Caco-2 (cell line): ENCODE measurements at regions not wholly inside any gene's neighbourhood (a gene's known extent, or its start where the extent isn't known, plus 50 kb on each side); places are given as distances from the start of the nearest gene placed in this dataset.

ENCODE experiments used
- BruUV-seq: library from RNA; stranded (reverse); fragments of 400-500 nt; replicated peaks from 2 replicates; lab custom pipeline; 2021; lab: Mats Ljungman, UMichigan
- CTCF ChIA-PET: fragments of 300-600 bp; sonication (Branson Sonifier 250); formaldehyde crosslinking; loops from one replicate; lab custom pipeline; 2022; ENCODE audit warnings: antibody characterized with exemption; lab: Charles Lee
- POLR2A ChIA-PET: fragments of 300-600 bp; sonication (Branson Sonifier 250); formaldehyde crosslinking; loops from one replicate; lab custom pipeline; 2022; ENCODE audit warnings: antibody characterized with exemption; lab: Charles Lee
- DNase-seq, 2 experiments: peaks; one replicate each; pipeline versions ENCODE4 v3.0.0 to v3.0.0-alpha.2; 2020 to 2022
- H3K27me3 ChIP-seq: replicated peaks from 2 replicates; pipeline ENCODE4 v1.6.0; 2011; ENCODE audit warnings: low read length; ENCODE audit not compliant: control insufficient read depth, insufficient read depth
- H3K36me3 ChIP-seq: 2 replicates; pipeline ENCODE4 v1.5.1; 2011; ENCODE audit warnings: low read length; ENCODE audit not compliant: control insufficient read depth, insufficient read depth
- H3K4me1 ChIP-seq: fragments of 250-450 bp; sonication (Bioruptor Pico); 2 replicates; pipeline ENCODE4 v1.5.1; 2020; ENCODE audit warnings: mild to moderate bottlenecking
- H3K4me3 ChIP-seq: 2 replicates; pipeline ENCODE4 v1.5.1; 2011; ENCODE audit warnings: low read depth, mild to moderate bottlenecking, control low read depth, low read length
- H3K9me3 ChIP-seq: fragments of 250-450 bp; sonication (Bioruptor Pico); 2 replicates; pipeline ENCODE4 v1.5.1; 2020; ENCODE audit warnings: mild to moderate bottlenecking, moderate library complexity
- H3K27ac Mint-ChIP-seq: one replicate; pipeline ENCODE4 v1.8.0; 2022; ENCODE audit warnings: mixed read lengths; ENCODE audit not compliant: unreplicated experiment
- H3K27me3 Mint-ChIP-seq: one replicate; pipeline ENCODE4 v1.8.0; 2022; ENCODE audit warnings: mixed read lengths; ENCODE audit not compliant: insufficient read depth, unreplicated experiment
- H3K36me3 Mint-ChIP-seq: one replicate; pipeline ENCODE4 v1.8.0; 2022; ENCODE audit warnings: mild to moderate bottlenecking, mixed read lengths; ENCODE audit not compliant: insufficient read depth, unreplicated experiment
- H3K4me1 Mint-ChIP-seq: one replicate; pipeline ENCODE4 v1.8.0; 2022; ENCODE audit warnings: low read depth, mixed read lengths; ENCODE audit not compliant: unreplicated experiment
- H3K4me3 Mint-ChIP-seq: one replicate; pipeline ENCODE4 v1.8.0; 2022; ENCODE audit warnings: mild to moderate bottlenecking, moderate library complexity, mixed read lengths; ENCODE audit not compliant: unreplicated experiment
- H3K9me3 Mint-ChIP-seq: one replicate; pipeline ENCODE4 v1.8.0; 2022; ENCODE audit warnings: mixed read lengths; ENCODE audit not compliant: unreplicated experiment
- intact Hi-C: fragments of 100-400 bp; cut with micrococcal nuclease; formaldehyde crosslinking; loops from one replicate; pipeline ENCODE4 v1.10.0; 2022; ENCODE audit not compliant: unreplicated experiment
- TF ChIP-seq, protein P1 (sequence below), 2 experiments: fragments of 200-600 bp in 1 of 2; IDR thresholded peaks; 1 replicate in 1 of 2; 2 replicates in 1 of 2; pipeline versions ENCODE4 v1.5.1 to v1.8.0; 2011 to 2022; ENCODE audit warnings: antibody characterized with exemption in 1 of 2, control low read depth in 1 of 2, inconsistent platforms in 1 of 2, low read depth in 1 of 2, low read length in 1 of 2, mild to moderate bottlenecking in 1 of 2, moderate library complexity in 1 of 2; ENCODE audit not compliant: insufficient read depth in 1 of 2, severe bottlenecking in 1 of 2, unreplicated experiment in 1 of 2

DNA sequence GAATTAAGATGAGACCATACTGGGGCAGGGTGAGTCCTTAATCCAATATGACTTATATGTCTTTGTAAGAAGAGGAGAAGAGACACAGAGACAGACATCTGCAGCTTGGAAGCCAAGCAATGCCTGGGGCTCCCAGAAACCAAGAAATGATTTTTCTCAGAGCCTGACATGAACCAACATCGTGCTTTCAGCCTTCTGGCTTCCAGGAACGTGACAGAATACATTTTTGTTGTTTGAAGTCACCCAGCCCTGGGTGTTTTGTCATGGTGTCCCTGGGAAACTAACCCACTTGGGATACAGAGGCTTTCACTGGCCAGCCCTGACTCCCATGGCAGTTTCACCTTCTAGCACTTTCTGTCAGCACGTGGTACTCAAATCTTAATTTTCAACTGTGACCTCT, 95.3 kb upstream of the SLC10A2 start:
- Histone ChIP-seq H3K36me3 (no peaks in the 10 kb centered on the region), H3K27me3 (no peaks in the 10 kb centered on the region), H3K9me3 (no peaks in the 10 kb centered on the region), H3K4me1 (no peaks in the 10 kb centered on the region), H3K4me3 (no peak overlapping the region)
- TF ChIP-seq, protein P1, sequence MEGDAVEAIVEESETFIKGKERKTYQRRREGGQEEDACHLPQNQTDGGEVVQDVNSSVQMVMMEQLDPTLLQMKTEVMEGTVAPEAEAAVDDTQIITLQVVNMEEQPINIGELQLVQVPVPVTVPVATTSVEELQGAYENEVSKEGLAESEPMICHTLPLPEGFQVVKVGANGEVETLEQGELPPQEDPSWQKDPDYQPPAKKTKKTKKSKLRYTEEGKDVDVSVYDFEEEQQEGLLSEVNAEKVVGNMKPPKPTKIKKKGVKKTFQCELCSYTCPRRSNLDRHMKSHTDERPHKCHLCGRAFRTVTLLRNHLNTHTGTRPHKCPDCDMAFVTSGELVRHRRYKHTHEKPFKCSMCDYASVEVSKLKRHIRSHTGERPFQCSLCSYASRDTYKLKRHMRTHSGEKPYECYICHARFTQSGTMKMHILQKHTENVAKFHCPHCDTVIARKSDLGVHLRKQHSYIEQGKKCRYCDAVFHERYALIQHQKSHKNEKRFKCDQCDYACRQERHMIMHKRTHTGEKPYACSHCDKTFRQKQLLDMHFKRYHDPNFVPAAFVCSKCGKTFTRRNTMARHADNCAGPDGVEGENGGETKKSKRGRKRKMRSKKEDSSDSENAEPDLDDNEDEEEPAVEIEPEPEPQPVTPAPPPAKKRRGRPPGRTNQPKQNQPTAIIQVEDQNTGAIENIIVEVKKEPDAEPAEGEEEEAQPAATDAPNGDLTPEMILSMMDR (IDR thresholded peaks at IDR 0.05; ENCODE audit: insufficient read depth in 1 of 2, low read depth in 1 of 2, low read length in 1 of 2, severe bottlenecking in 1 of 2, unreplicated experiment in 1 of 2), result no peak
- H3K4me3 Mint-ChIP-seq, result no peak overlapping the region
- no TSS peak for BruUV-seq
- no peaks in the 10 kb centered on the region for H3K36me3 Mint-ChIP-seq
- H3K4me1 Mint-ChIP-seq, result no peaks in the 10 kb centered on the region
- intact Hi-C loops, result no loop called here
- ChIA-PET POLR2A (no interaction called here), CTCF (no interaction called here)
- H3K27me3 Mint-ChIP-seq, result peaks cover 3% of the 10 kb centered on the region
- no peak for DNase-seq
- no peaks in the 10 kb centered on the region for H3K9me3 Mint-ChIP-seq
- H3K27ac Mint-ChIP-seq, result no peak overlapping the region

DNA sequence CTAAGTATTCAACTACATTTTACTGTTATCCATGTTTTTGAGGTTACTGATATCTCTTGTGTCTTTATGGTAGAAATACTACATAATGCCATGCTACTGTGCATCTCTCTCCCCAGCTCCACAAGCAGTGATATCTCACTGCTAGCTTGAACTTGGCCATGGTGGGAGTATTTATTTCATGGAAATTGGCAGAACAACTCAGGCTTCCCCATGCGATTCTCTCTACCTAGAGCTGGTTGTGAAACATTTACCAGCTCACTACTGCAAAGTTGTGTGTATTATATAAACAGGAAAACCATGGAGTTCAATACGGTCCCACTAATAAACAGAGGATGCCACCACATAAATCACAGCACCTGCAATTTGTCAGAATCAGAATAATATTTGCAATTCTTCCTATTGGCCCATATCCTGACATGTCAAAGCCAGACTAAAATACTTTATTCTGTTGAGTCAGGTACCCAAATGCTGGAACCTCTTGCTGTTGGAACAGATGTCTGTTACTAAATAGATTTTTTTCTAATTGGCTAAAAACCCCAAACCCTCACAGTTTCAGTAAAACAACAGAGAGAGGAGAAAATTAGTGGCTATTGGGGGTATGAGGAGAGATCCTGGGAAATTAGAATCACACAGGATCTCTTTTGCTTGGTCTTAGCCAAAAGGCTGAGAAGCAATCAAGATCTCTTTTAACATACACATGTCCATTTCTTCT, 91.4 kb upstream of the SLC10A2 start:
- H3K9me3 Mint-ChIP-seq, result no peaks in the 10 kb centered on the region
- ChIA-PET CTCF (no interaction called here), POLR2A (no interaction called here)
- Histone ChIP-seq H3K4me1 (no peaks in the 10 kb centered on the region), H3K27me3 (no peaks in the 10 kb centered on the region), H3K4me3 (no peak overlapping the region), H3K9me3 (no peaks in the 10 kb centered on the region), H3K36me3 (no peaks in the 10 kb centered on the region)
- TF ChIP-seq, protein P1 (IDR thresholded peaks at IDR 0.05; ENCODE audit: insufficient read depth in 1 of 2, low read depth in 1 of 2, low read length in 1 of 2, severe bottlenecking in 1 of 2, unreplicated experiment in 1 of 2), result no peak
- H3K36me3 Mint-ChIP-seq, result no peaks in the 10 kb centered on the region
- intact Hi-C loops, result no loop called here
- no peak overlapping the region for H3K4me3 Mint-ChIP-seq
- no TSS peak for BruUV-seq
- H3K27ac Mint-ChIP-seq, result no peak overlapping the region
- H3K4me1 Mint-ChIP-seq, result no peaks in the 10 kb centered on the region
- H3K27me3 Mint-ChIP-seq, result peaks cover 12% of the 10 kb centered on the region
- DNase-seq, result no peak

DNA sequence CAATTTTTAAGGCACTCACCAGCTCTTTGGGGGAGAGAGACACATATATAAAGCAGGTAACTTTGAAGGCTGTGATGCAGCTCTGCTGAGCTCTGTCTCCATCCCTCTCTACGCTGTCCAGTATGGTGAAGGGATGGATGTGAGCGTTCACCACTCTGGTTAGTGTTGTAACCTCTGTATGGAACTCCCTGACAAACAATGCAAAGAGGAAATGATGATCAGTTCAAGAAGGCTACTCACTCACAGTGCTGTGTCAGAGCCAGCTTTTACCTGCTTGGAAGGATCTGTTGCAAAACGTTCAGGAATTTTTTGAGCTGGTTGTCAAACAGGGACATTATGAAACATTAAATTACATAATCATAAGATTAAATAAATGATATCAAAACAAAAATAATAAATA, 90.8 kb upstream of the SLC10A2 start:
- no peak overlapping the region for H3K4me3 ChIP-seq
- ChIA-PET CTCF (no interaction called here), POLR2A (no interaction called here)
- Mint-ChIP-seq H3K9me3 (no peaks in the 10 kb centered on the region), H3K4me3 (no peak overlapping the region), H3K36me3 (no peaks in the 10 kb centered on the region), H3K27ac (no peak overlapping the region), H3K27me3 (peaks cover 12% of the 10 kb centered on the region), H3K4me1 (no peaks in the 10 kb centered on the region)
- H3K4me1 ChIP-seq, result no peaks in the 10 kb centered on the region
- H3K9me3 ChIP-seq, result no peaks in the 10 kb centered on the region
- TF ChIP-seq, protein P1 (IDR thresholded peaks at IDR 0.05; ENCODE audit: insufficient read depth in 1 of 2, low read depth in 1 of 2, low read length in 1 of 2, severe bottlenecking in 1 of 2, unreplicated experiment in 1 of 2), result no peak
- DNase-seq, result no peak
- no peaks in the 10 kb centered on the region for H3K36me3 ChIP-seq
- no peaks in the 10 kb centered on the region for H3K27me3 ChIP-seq
- BruUV-seq, result no TSS peak
- intact Hi-C loops, result no loop called here
